ENCODE measurements at regions not wholly inside any gene's neighbourhood (a gene's known extent, or its start where the extent isn't known, plus 50 kb on each side); places are given as distances from the start of the nearest gene placed in this dataset.

DNA sequence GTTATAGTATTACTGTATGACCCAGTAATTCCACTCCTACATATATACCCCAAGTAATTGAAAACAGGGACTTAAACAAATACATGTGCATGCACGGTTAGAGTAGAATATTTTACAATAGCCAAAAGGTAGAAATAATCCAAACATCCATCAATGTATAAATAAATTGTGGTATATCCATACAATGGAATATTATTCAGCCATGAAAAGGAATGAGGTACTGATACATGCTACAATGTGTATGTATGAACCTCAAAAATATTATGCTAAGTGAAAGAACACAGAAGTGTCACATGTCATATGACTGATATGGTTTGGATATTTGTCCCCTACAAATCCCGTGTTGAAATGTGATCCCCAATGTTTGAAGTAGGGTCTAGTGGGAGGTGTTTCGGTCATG lies 560.8 kb upstream of the LARGE1 start:
- POLR2A ChIA-PET, result no interaction called here
- CTCF ChIA-PET, result interaction anchor here (1.1 kb wide), 1 partner anchor 23 kb away, joined by 4 read pairs; no protein-coding TSS in a partner anchor
- TF ChIP-seq, protein P1, sequence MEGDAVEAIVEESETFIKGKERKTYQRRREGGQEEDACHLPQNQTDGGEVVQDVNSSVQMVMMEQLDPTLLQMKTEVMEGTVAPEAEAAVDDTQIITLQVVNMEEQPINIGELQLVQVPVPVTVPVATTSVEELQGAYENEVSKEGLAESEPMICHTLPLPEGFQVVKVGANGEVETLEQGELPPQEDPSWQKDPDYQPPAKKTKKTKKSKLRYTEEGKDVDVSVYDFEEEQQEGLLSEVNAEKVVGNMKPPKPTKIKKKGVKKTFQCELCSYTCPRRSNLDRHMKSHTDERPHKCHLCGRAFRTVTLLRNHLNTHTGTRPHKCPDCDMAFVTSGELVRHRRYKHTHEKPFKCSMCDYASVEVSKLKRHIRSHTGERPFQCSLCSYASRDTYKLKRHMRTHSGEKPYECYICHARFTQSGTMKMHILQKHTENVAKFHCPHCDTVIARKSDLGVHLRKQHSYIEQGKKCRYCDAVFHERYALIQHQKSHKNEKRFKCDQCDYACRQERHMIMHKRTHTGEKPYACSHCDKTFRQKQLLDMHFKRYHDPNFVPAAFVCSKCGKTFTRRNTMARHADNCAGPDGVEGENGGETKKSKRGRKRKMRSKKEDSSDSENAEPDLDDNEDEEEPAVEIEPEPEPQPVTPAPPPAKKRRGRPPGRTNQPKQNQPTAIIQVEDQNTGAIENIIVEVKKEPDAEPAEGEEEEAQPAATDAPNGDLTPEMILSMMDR (IDR thresholded peaks at IDR 0.05; ENCODE audit: control extremely low read depth, extremely low read depth, low read depth, missing control alignments), result no peak

GRCh38 chr22:34486381-34486780 lies 566.1 kb upstream of the LARGE1 start:
- TF ChIP-seq, protein P1 (IDR thresholded peaks at IDR 0.05; ENCODE audit: control extremely low read depth, extremely low read depth, low read depth, missing control alignments), result no peak
- CTCF ChIA-PET, result no interaction called here
- POLR2A ChIA-PET, result no interaction called here
- DNase-seq (ENCODE audit: extremely low spot score), result no peak

More for the DNA sequence above, 560.8 kb upstream of the LARGE1 start:
- DNase-seq (ENCODE audit: extremely low spot score), result no peak

- ChIA-PET CTCF (no interaction called here), POLR2A (no interaction called here)
- no peak for DNase-seq (ENCODE audit: extremely low spot score)
- TF ChIP-seq, protein P1 (IDR thresholded peaks at IDR 0.05; ENCODE audit: control extremely low read depth, extremely low read depth, low read depth, missing control alignments), result no peak
Observed at GRCh38 chr22:34489861-34490260, 569.6 kb upstream of the LARGE1 start.

- ChIA-PET POLR2A (no interaction called here), CTCF (no interaction called here)
- no peak for DNase-seq (ENCODE audit: extremely low spot score)
- TF ChIP-seq, protein P1 (IDR thresholded peaks at IDR 0.05; ENCODE audit: control extremely low read depth, extremely low read depth, low read depth, missing control alignments), result no peak
Observed at GRCh38 chr22:34490886-34491285, 570.6 kb upstream of the LARGE1 start.

DNA sequence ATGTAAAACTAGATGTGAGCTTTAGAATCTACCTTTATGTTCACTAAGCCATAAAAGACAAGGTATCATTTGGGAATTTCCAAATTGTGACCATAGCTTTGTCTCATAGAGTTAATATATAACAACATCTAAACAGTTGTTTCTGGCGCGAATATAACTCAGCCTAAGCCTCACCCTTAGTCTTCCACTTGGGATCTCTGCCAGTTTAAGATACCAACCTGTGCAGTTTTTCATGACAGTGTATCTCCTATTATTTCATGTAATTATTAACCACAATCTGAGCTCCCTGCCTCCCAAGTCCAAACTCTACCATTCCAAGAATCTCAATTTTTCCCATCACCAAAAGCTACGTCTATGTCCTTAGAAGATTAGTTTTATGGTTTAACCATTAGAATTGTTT lies 572.5 kb upstream of the ISX start:
- ChIA-PET CTCF (interaction anchor here (1.5 kb wide), 1 partner anchor 16 kb away, joined by 3 read pairs; no protein-coding TSS in a partner anchor), POLR2A (no interaction called here)
- TF ChIP-seq, protein P1 (IDR thresholded peaks at IDR 0.05; ENCODE audit: control extremely low read depth, extremely low read depth, low read depth, missing control alignments), result no peak
- no peak for DNase-seq (ENCODE audit: extremely low spot score)

DNA sequence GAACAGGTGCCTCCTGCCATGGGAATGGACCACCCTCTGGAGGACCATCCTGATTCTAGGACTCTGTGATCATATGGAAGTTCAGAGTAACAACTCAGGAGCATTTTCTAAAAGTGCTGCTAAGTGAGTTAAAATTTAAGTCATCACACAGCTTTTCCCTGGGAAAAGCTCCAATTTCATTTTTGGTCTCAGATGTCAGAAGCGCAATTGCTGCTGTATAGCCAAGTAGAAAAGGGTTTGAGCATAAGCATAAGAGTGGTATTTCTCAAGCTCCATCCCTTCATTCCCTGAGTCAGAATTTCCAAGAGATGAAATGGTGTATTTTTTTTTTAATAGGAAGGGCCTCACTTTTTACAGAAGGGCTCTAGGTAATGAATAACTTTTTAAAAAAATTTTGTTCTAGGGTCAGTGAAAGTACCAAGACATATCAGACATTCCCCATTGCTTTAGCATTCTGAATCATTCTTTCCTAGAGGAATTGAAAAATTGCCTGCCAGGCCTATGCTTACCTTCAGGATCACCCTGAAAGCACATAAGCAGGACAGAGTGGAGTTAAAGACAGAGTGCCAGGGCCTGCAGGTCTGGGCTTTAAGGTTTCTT lies 564.5 kb upstream of the ISX start:
- CTCF ChIA-PET, result interaction anchor here (1.0 to 1.9 kb wide), 3 partner anchors 11 to 222 kb away, joined by 3 to 4 read pairs (median 3); no protein-coding TSS in a partner anchor
- TF ChIP-seq, protein P1 (IDR thresholded peaks at IDR 0.05; ENCODE audit: control extremely low read depth, extremely low read depth, low read depth, missing control alignments), result no peak
- DNase-seq (ENCODE audit: extremely low spot score), result no peak
- POLR2A ChIA-PET, result no interaction called here
